ENCODE measurements at regions not wholly inside any gene's neighbourhood (a gene's known extent, or its start where the extent isn't known, plus 50 kb on each side); places are given as distances from the start of the nearest gene placed in this dataset.
"Not testable (repeated sequence)": the region's sequence is repeated elsewhere in the genome, so short reads cannot be mapped to it uniquely, and the experiment has no call there.

GRCh38 chr18:22513721-22514481 lies 96.2 kb upstream of the CTAGE1 start:
- H3K4me3 Mint-ChIP-seq = no peak overlapping the region
- intact Hi-C loops (cut with micrococcal nuclease) = loop anchor here (10.0 kb wide), 1 partner anchor 59 kb away; no protein-coding TSS in a partner anchor
- H3K4me1 Mint-ChIP-seq (ENCODE audit: low read depth) = no peaks in the 10 kb centered on the region
- no peaks in the 10 kb centered on the region for H3K9me3 Mint-ChIP-seq
- no peaks in the 10 kb centered on the region for H3K36me3 Mint-ChIP-seq (ENCODE audit: low read depth)
- no peak overlapping the region for H3K27ac Mint-ChIP-seq
- no peaks in the 10 kb centered on the region for H3K27me3 Mint-ChIP-seq

- intact Hi-C loops (cut with micrococcal nuclease) = loop anchor here (10.0 kb wide), 1 partner anchor 60 kb away; no protein-coding TSS in a partner anchor
- Mint-ChIP-seq H3K4me1 (ENCODE audit: low read depth) (no peaks in the 10 kb centered on the region), H3K27ac (no peak overlapping the region)
These were observed 96.9 kb upstream of the CTAGE1 start for GRCh38 chr18:22514655-22515054.

GRCh38 chr18:22515250-22515649 lies 97.5 kb upstream of the CTAGE1 start:
- Mint-ChIP-seq H3K9me3 (no peaks in the 10 kb centered on the region), H3K36me3 (ENCODE audit: low read depth) (no peaks in the 10 kb centered on the region), H3K27me3 (no peaks in the 10 kb centered on the region), H3K4me3 (no peak overlapping the region), H3K27ac (no peak overlapping the region), H3K4me1 (ENCODE audit: low read depth) (no peaks in the 10 kb centered on the region)
- intact Hi-C loops (cut with micrococcal nuclease) = loop anchor here (10.0 kb wide), 1 partner anchor 60 kb away; no protein-coding TSS in a partner anchor

More at GRCh38 chr18:22514655-22515054, 96.9 kb upstream of the CTAGE1 start:
- Mint-ChIP-seq H3K4me3 (no peak overlapping the region), H3K27me3 (no peaks in the 10 kb centered on the region), H3K36me3 (ENCODE audit: low read depth) (no peaks in the 10 kb centered on the region), H3K9me3 (no peaks in the 10 kb centered on the region)

- no peak overlapping the region for H3K27ac Mint-ChIP-seq
- intact Hi-C loops (cut with micrococcal nuclease) = loop anchor here (10.0 kb wide), 1 partner anchor 63 kb away; no protein-coding TSS in a partner anchor
- H3K4me1 Mint-ChIP-seq (ENCODE audit: low read depth) = no peaks in the 10 kb centered on the region
- no peak overlapping the region for H3K4me3 Mint-ChIP-seq
- H3K9me3 Mint-ChIP-seq = no peaks in the 10 kb centered on the region
- no peaks in the 10 kb centered on the region for H3K36me3 Mint-ChIP-seq (ENCODE audit: low read depth)
- H3K27me3 Mint-ChIP-seq = no peaks in the 10 kb centered on the region
These were observed 99.6 kb upstream of the CTAGE1 start for GRCh38 chr18:22517356-22517755.

- Mint-ChIP-seq H3K36me3 (ENCODE audit: low read depth) (no peaks in the 10 kb centered on the region), H3K27ac (no peak overlapping the region), H3K4me3 (no peak overlapping the region), H3K4me1 (ENCODE audit: low read depth) (no peaks in the 10 kb centered on the region), H3K27me3 (no peaks in the 10 kb centered on the region), H3K9me3 (peaks cover 10% of the 10 kb centered on the region)
- intact Hi-C loops (cut with micrococcal nuclease) = no loop called here
These were observed 103.5 kb upstream of the CTAGE1 start for GRCh38 chr18:22521026-22521707.

GRCh38 chr18:22523481-22523880 lies 105.8 kb upstream of the CTAGE1 start:
- H3K27ac Mint-ChIP-seq = no peak overlapping the region
- intact Hi-C loops (cut with micrococcal nuclease) = no loop called here
- H3K9me3 Mint-ChIP-seq = peaks cover 28% of the 10 kb centered on the region
- H3K4me1 Mint-ChIP-seq (ENCODE audit: low read depth) = no peaks in the 10 kb centered on the region
- H3K4me3 Mint-ChIP-seq = no peak overlapping the region
- no peaks in the 10 kb centered on the region for H3K27me3 Mint-ChIP-seq
- H3K36me3 Mint-ChIP-seq (ENCODE audit: low read depth) = no peaks in the 10 kb centered on the region

GRCh38 chr18:22524783-22525182 lies 107.1 kb upstream of the CTAGE1 start:
- Mint-ChIP-seq H3K4me3 (no peak overlapping the region), H3K4me1 (ENCODE audit: low read depth) (no peaks in the 10 kb centered on the region), H3K36me3 (ENCODE audit: low read depth) (no peaks in the 10 kb centered on the region), H3K9me3 (peaks cover 41% of the 10 kb centered on the region), H3K27ac (no peak overlapping the region), H3K27me3 (no peaks in the 10 kb centered on the region)
- intact Hi-C loops (cut with micrococcal nuclease) = no loop called here

GRCh38 chr18:22525313-22525712 lies 107.6 kb upstream of the CTAGE1 start:
- Mint-ChIP-seq H3K9me3 (peaks cover 41% of the 10 kb centered on the region), H3K36me3 (ENCODE audit: low read depth) (no peaks in the 10 kb centered on the region), H3K4me1 (ENCODE audit: low read depth) (no peaks in the 10 kb centered on the region), H3K4me3 (no peak overlapping the region), H3K27me3 (no peaks in the 10 kb centered on the region), H3K27ac (no peak overlapping the region)
- intact Hi-C loops (cut with micrococcal nuclease) = no loop called here

GRCh38 chr18:22525883-22526282 lies 108.2 kb upstream of the CTAGE1 start:
- intact Hi-C loops (cut with micrococcal nuclease) = no loop called here
- no peak overlapping the region for H3K4me3 Mint-ChIP-seq
- no peaks in the 10 kb centered on the region for H3K27me3 Mint-ChIP-seq
- H3K27ac Mint-ChIP-seq = no peak overlapping the region
- no peaks in the 10 kb centered on the region for H3K4me1 Mint-ChIP-seq (ENCODE audit: low read depth)
- H3K9me3 Mint-ChIP-seq = peaks cover 41% of the 10 kb centered on the region
- H3K36me3 Mint-ChIP-seq (ENCODE audit: low read depth) = no peaks in the 10 kb centered on the region

GRCh38 chr18:22528291-22528690 lies 110.6 kb upstream of the CTAGE1 start:
- Mint-ChIP-seq H3K36me3 (ENCODE audit: low read depth) (no peaks in the 10 kb centered on the region), H3K4me1 (ENCODE audit: low read depth) (no peaks in the 10 kb centered on the region), H3K9me3 (peaks cover 41% of the 10 kb centered on the region), H3K27me3 (no peaks in the 10 kb centered on the region), H3K4me3 (no peak overlapping the region), H3K27ac (no peak overlapping the region)
- intact Hi-C loops (cut with micrococcal nuclease) = no loop called here

GRCh38 chr18:22534706-22535105 lies 117.0 kb upstream of the CTAGE1 start:
- H3K27me3 Mint-ChIP-seq; H3K36me3 Mint-ChIP-seq (ENCODE audit: low read depth); H3K27ac Mint-ChIP-seq; H3K4me3 Mint-ChIP-seq; intact Hi-C loops (cut with micrococcal nuclease); H3K9me3 Mint-ChIP-seq; H3K4me1 Mint-ChIP-seq (ENCODE audit: low read depth): not testable (repeated sequence)

GRCh38 chr18:22536558-22536957 lies 118.8 kb upstream of the CTAGE1 start:
- Mint-ChIP-seq H3K27me3 (no peaks in the 10 kb centered on the region), H3K4me3 (no peak overlapping the region), H3K9me3 (no peaks in the 10 kb centered on the region), H3K36me3 (ENCODE audit: low read depth) (no peaks in the 10 kb centered on the region), H3K27ac (no peak overlapping the region), H3K4me1 (ENCODE audit: low read depth) (no peaks in the 10 kb centered on the region)
- intact Hi-C loops (cut with micrococcal nuclease) = no loop called here

- H3K36me3 Mint-ChIP-seq (ENCODE audit: low read depth) = no peaks in the 10 kb centered on the region
- no peaks in the 10 kb centered on the region for H3K27me3 Mint-ChIP-seq
- H3K27ac Mint-ChIP-seq = no peak overlapping the region
- H3K4me1 Mint-ChIP-seq (ENCODE audit: low read depth) = no peaks in the 10 kb centered on the region
- H3K4me3 Mint-ChIP-seq = no peak overlapping the region
- intact Hi-C loops (cut with micrococcal nuclease) = no loop called here
- no peaks in the 10 kb centered on the region for H3K9me3 Mint-ChIP-seq
These were observed 120.7 kb upstream of the CTAGE1 start for GRCh38 chr18:22538426-22538825.

- intact Hi-C loops (cut with micrococcal nuclease) = no loop called here
- no peaks in the 10 kb centered on the region for H3K4me1 Mint-ChIP-seq (ENCODE audit: low read depth)
- no peak overlapping the region for H3K27ac Mint-ChIP-seq
- H3K27me3 Mint-ChIP-seq = no peaks in the 10 kb centered on the region
- H3K4me3 Mint-ChIP-seq = no peak overlapping the region
- H3K9me3 Mint-ChIP-seq = no peaks in the 10 kb centered on the region
- no peaks in the 10 kb centered on the region for H3K36me3 Mint-ChIP-seq (ENCODE audit: low read depth)
These were observed 121.5 kb upstream of the CTAGE1 start for GRCh38 chr18:22539051-22539765.
